Lung (tissue), 11 donors: ENCODE measurements at regions not wholly inside any gene's neighbourhood (a gene's known extent, or its start where the extent isn't known, plus 50 kb on each side); places are given as distances from the start of the nearest gene placed in this dataset.

Source experiments
- ATAC-seq: fragments of 200-7000 bp; cut with Tn5 transposase; one replicate; pipeline ENCODE4 v1.9.1; 2020; ENCODE audit warnings: moderate number of reproducible peaks; ENCODE audit not compliant: insufficient read depth, low FRiP score
- DNase-seq, 3 donors: peaks; one replicate each; pipeline ENCODE4 v3.0.0-alpha.2; 2013 to 2017
- H3K27ac ChIP-seq, 2 donors: one replicate each; pipeline ENCODE4 v1.5.1; 2013; ENCODE audit warnings: mild to moderate bottlenecking in 2 of 2, moderate library complexity in 2 of 2, control low read depth in 1 of 2, inconsistent platforms in 1 of 2, low read depth in 1 of 2, low read length in 1 of 2
- H3K27me3 ChIP-seq, 3 donors: one replicate each; pipeline ENCODE4 v1.5.1; 2013; ENCODE audit warnings: low read length in 2 of 3; ENCODE audit not compliant: control insufficient read depth in 3 of 3, insufficient read depth in 3 of 3
- H3K36me3 ChIP-seq, 4 donors: one replicate each; pipeline ENCODE4 v1.5.1; 2013; ENCODE audit warnings: low read length in 4 of 4, mild to moderate bottlenecking in 1 of 4, moderate library complexity in 1 of 4; ENCODE audit not compliant: control insufficient read depth in 4 of 4, insufficient read depth in 4 of 4
- H3K4me1 ChIP-seq, 5 donors: one replicate each; pipeline ENCODE4 v1.5.1; 2013; ENCODE audit warnings: low read length in 5 of 5, mild to moderate bottlenecking in 2 of 5, moderate library complexity in 1 of 5; ENCODE audit not compliant: control insufficient read depth in 5 of 5, insufficient read depth in 5 of 5
- H3K4me3 ChIP-seq: one replicate; pipeline ENCODE4 v1.5.1; 2013; ENCODE audit warnings: mild to moderate bottlenecking, control low read depth, moderate library complexity
- H3K9ac ChIP-seq, 2 donors: one replicate each; pipeline ENCODE4 v1.5.1; 2013; ENCODE audit warnings: low read length in 2 of 2, control low read depth in 1 of 2; ENCODE audit not compliant: insufficient read depth in 1 of 2
- H3K9me3 ChIP-seq, 4 donors: one replicate each; pipeline ENCODE4 v1.5.1; 2013; ENCODE audit warnings: low read length in 3 of 4, mild to moderate bottlenecking in 1 of 4, moderate library complexity in 1 of 4; ENCODE audit not compliant: control insufficient read depth in 4 of 4, insufficient read depth in 3 of 4
- CTCF ChIP-seq: IDR thresholded peaks from 2 replicates; pipeline ENCODE4 v1.5.1; 2012; ENCODE audit warnings: mild to moderate bottlenecking; ENCODE audit errors: control extremely low read depth, extremely low read depth
- whole genome bisulfite sequencing, 2 donors: extraction: QIAGEN DNeasy Blood & Tissue Kit; methylation state at CpG; one replicate each; pipeline ENCODE4 v1.1.7; 2013; 5-methylcytosine and 5-hydroxymethylcytosine counted together
- donor health status: control.
- donor health status: control.
- donor health status: Bipolar disorder and iron deficiency.
- donor health status: healthy.
- donor health status: DM: yes; HTN: yes; CAD: no.

GRCh38 chr13:68275758-68276157, 1045.6 kb upstream of the PCDH9 start:
- ATAC-seq, result no peak
- no peak for TF ChIP-seq CTCF
- DNase-seq, result no peak
- no peaks in the 10 kb centered on the region for H3K4me1 ChIP-seq
- no peak overlapping the region for H3K9ac ChIP-seq
- 87 to 99% methylated on average over 1 of the region's 1 CpG for WGBS, 2 donors
- no peak overlapping the region for H3K27ac ChIP-seq
- no peak overlapping the region for H3K4me3 ChIP-seq
- H3K36me3 ChIP-seq, result no peaks in the 10 kb centered on the region
- H3K27me3 ChIP-seq, result no peaks in the 10 kb centered on the region
- peaks cover 0 to 9% (median 1%) of the 10 kb centered on the region in 4 donors for H3K9me3 ChIP-seq

DNA sequence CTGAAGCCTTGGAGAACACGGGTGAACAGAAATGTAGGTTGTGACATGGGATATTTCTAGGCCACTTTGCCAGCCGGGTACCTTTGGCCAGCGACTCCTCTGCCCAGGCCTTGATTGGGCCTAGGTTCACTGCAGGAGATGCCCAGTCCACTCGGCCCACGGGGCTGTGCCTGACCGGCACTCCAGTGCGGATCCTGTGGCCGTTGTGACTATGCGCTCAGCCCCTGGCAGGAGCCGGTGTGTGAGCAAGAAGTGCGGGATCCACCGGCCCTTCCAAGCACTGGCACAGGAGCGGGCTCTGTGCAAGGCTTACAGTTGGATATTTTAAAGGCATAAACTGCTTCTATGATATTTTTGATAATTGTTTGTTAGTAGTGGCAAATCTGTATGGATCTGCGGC, 1042.5 kb upstream of the PCDH9 start:
- H3K27me3 ChIP-seq, result no peaks in the 10 kb centered on the region
- peaks cover 0 to 9% (median 1%) of the 10 kb centered on the region in 4 donors for H3K9me3 ChIP-seq
- no peak for DNase-seq
- no peak for TF ChIP-seq CTCF
- WGBS, 2 donors, result 93 to 97% methylated on average over 14 of the region's 14 CpGs
- no peak for ATAC-seq
- no peaks in the 10 kb centered on the region for H3K36me3 ChIP-seq
- no peak overlapping the region for H3K27ac ChIP-seq
- H3K4me1 ChIP-seq, result no peaks in the 10 kb centered on the region
- no peak overlapping the region for H3K9ac ChIP-seq
- H3K4me3 ChIP-seq, result no peak overlapping the region

DNA sequence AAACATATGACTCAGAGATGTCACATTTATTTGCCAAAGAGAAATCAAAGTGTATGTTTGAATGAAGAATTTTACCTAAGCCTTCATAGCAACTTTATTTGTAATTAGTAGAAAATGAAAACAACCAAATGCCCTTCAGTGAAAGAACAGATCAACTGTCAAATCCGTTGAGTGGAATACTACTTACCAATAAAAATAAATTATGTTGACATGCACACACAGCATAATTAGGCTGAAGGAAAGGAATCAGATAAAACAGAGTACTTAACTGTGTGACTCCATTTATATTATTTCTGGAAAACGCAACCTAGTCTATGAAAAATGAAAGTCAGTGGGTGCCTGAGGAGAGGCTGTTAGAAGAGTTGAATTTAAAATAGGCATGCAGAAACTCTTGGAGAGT, 1034.6 kb upstream of the PCDH9 start:
- Histone ChIP-seq H3K27me3 (no peaks in the 10 kb centered on the region), H3K4me1 (no peaks in the 10 kb centered on the region), H3K27ac (no peak overlapping the region), H3K36me3 (no peaks in the 10 kb centered on the region), H3K9me3 (no peaks in the 10 kb centered on the region), H3K4me3 (no peak overlapping the region), H3K9ac (no peak overlapping the region)
- ATAC-seq, result no peak
- DNase-seq, result no peak
- 85 to 87% methylated on average over 2 of the region's 2 CpGs for WGBS, 2 donors
- no peak for TF ChIP-seq CTCF

DNA sequence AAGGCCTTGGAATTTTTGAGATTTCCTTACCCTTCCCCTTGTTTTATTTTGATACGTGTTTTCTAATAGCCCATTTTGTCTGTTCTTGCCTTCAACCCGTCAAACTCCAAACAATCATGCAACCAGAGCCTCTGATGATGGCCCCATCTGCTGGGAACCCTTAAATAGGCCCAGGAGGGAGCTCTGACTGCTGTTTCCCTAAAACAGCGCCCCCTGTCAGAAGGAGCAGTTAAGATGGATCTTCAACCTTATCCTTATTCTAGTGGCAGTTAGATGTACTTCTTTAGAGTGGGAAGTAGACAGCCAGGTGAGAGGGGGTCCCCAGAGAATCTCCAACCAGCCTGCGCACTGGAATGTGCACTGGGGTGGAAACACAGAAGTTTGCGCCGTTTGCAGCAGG, 1031.0 kb upstream of the PCDH9 start:
- Histone ChIP-seq H3K9ac (no peak overlapping the region), H3K4me3 (no peak overlapping the region), H3K27ac (no peak overlapping the region), H3K4me1 (no peaks in the 10 kb centered on the region), H3K27me3 (no peaks in the 10 kb centered on the region), H3K36me3 (no peaks in the 10 kb centered on the region), H3K9me3 (no peaks in the 10 kb centered on the region)
- no peak for ATAC-seq
- WGBS, 2 donors, result 85 to 86% methylated on average over 6 of the region's 6 CpGs
- DNase-seq, result no peak
- TF ChIP-seq CTCF, result no peak
